Gastrocnemius medialis (tissue), 4 donors: ENCODE measurements at regions not wholly inside any gene's neighbourhood (a gene's known extent, or its start where the extent isn't known, plus 50 kb on each side); places are given as distances from the start of the nearest gene placed in this dataset.

Experiments
- ATAC-seq, 2 donors: fragments of 150-250 bp; one replicate each; pipeline ENCODE4 v1.9.1; 2016
- DNase-seq, 2 donors: peaks; one replicate each; pipeline ENCODE4 v3.0.0-alpha.2; 2019
- H3K27ac ChIP-seq, 4 donors: fragments of 200-600 bp; sonication (generic); 1 replicate in 1 of 4; 2 replicates in 3 of 4; pipeline ENCODE4 v1.5.1; 2016 to 2018; ENCODE audit warnings: mild to moderate bottlenecking in 2 of 4, moderate library complexity in 1 of 4
- H3K27me3 ChIP-seq, 3 donors: fragments of 200-600 bp; sonication (generic) in 2 of 3; 1 replicate in 1 of 3; 2 replicates in 2 of 3; pipeline versions ENCODE4 v1.5.1 to v1.6.0; 2016 to 2019; ENCODE audit warnings: mild to moderate bottlenecking in 1 of 3, moderate library complexity in 1 of 3
- H3K36me3 ChIP-seq, 2 donors: fragments of 200-600 bp; sonication (generic) in 1 of 2; one replicate each; pipeline ENCODE4 v1.5.1; 2017 to 2018
- H3K4me1 ChIP-seq, 2 donors: fragments of 200-600 bp; sonication (generic) in 1 of 2; one replicate each; pipeline ENCODE4 v1.5.1; 2016 to 2017; ENCODE audit warnings: mild to moderate bottlenecking in 2 of 2
- H3K4me3 ChIP-seq, 4 donors: fragments of 200-600 bp; sonication (generic) in 3 of 4; 1 replicate in 1 of 4; 2 replicates in 3 of 4; pipeline ENCODE4 v1.5.1; 2016 to 2019; ENCODE audit warnings: mild to moderate bottlenecking in 2 of 4
- H3K9me3 ChIP-seq, 3 donors: fragments of 200-600 bp; sonication (generic) in 2 of 3; 1 replicate in 1 of 3; 2 replicates in 2 of 3; pipeline ENCODE4 v1.5.1; 2016 to 2019
- CTCF ChIP-seq, 5 experiments: fragments of 450-650 bp in 3 of 5; fragments of 200-600 bp in 2 of 5; sonication (generic) in 2 of 5; IDR thresholded peaks in 4 of 5; conservative IDR thresholded peaks in 1 of 5; 1 replicate in 4 of 5; 2 replicates in 1 of 5; pipeline ENCODE4 v1.5.1; 2016 to 2019; ENCODE audit warnings: antibody characterized with exemption in 5 of 5, mild to moderate bottlenecking in 3 of 5, moderate library complexity in 3 of 5
- POLR2A ChIP-seq, 2 donors: fragments of 450-650 bp; IDR thresholded peaks; one replicate each; pipeline ENCODE4 v1.6.1; 2017; ENCODE audit warnings: antibody characterized with exemption in 2 of 2, mild to moderate bottlenecking in 2 of 2, moderate library complexity in 2 of 2
- in situ Hi-C, 4 donors: fragments of 200-750 bp; cut with MboI; loops; one replicate each; pipeline versions ENCODE4 v1.15.0 to v1.8.0; 2017; ENCODE audit warnings: low sequenced_read_pairs in 4 of 4
- intact Hi-C: fragments of 100-400 bp; cut with DNase I; formaldehyde crosslinking; loops from one replicate; pipeline ENCODE4 v1.15.1; 2023; ENCODE audit warnings: low total_unique reads

- Histone ChIP-seq H3K27me3 (no peaks in the 10 kb centered on the region), H3K4me1 (no peaks in the 10 kb centered on the region), H3K27ac (no peak overlapping the region), H3K9me3 (no peaks in the 10 kb centered on the region), H3K4me3 (no peak overlapping the region), H3K36me3 (no peaks in the 10 kb centered on the region)
- ATAC-seq (no peak), DNase-seq (no peak)
- TF ChIP-seq CTCF (IDR thresholded peaks at IDR 0.05 in 4 of 5, conservative IDR thresholded peaks at IDR 0.05 in 1 of 5) (no peak), POLR2A (IDR thresholded peaks at IDR 0.05) (no peak)
- in situ Hi-C loops, result no loop called here
- intact Hi-C loops, result no loop called here
Observed at GRCh38 chr15:98363955-98364354, 284.4 kb upstream of the IGF1R start.

- in situ Hi-C loops, result no loop called here
- DNase-seq, result no peak
- Histone ChIP-seq H3K27ac (no peak overlapping the region), H3K4me1 (no peaks in the 10 kb centered on the region), H3K36me3 (no peaks in the 10 kb centered on the region), H3K27me3 (no peaks in the 10 kb centered on the region), H3K9me3 (no peaks in the 10 kb centered on the region), H3K4me3 (no peak overlapping the region)
- intact Hi-C loops, result no loop called here
- TF ChIP-seq POLR2A (IDR thresholded peaks at IDR 0.05) (no peak), CTCF (IDR thresholded peaks at IDR 0.05 in 4 of 5, conservative IDR thresholded peaks at IDR 0.05 in 1 of 5) (no peak)
- ATAC-seq, result no peak
Observed at GRCh38 chr15:98369081-98369716, 279.1 kb upstream of the IGF1R start.

- no peak for ATAC-seq
Observed at GRCh38 chr15:98375513-98376340, 272.6 kb upstream of the IGF1R start.

GRCh38 chr15:98380721-98381120, 267.6 kb upstream of the IGF1R start:
- no peaks in the 10 kb centered on the region for H3K9me3 ChIP-seq
- TF ChIP-seq POLR2A (IDR thresholded peaks at IDR 0.05) (no peak), CTCF (IDR thresholded peaks at IDR 0.05 in 4 of 5, conservative IDR thresholded peaks at IDR 0.05 in 1 of 5) (no peak)
- no peak for DNase-seq
- in situ Hi-C loops, result no loop called here
- no peaks in the 10 kb centered on the region for H3K36me3 ChIP-seq
- intact Hi-C loops, result no loop called here
- H3K27me3 ChIP-seq, result peaks cover 0 to 3% (median 0%) of the 10 kb centered on the region in 3 donors
- H3K27ac ChIP-seq, result no peak overlapping the region
- no peak for ATAC-seq
- no peaks in the 10 kb centered on the region for H3K4me1 ChIP-seq
- H3K4me3 ChIP-seq, result no peak overlapping the region

More at GRCh38 chr15:98375513-98376340, 272.6 kb upstream of the IGF1R start:
- in situ Hi-C loops (no loop called here), intact Hi-C loops (no loop called here)
- no peak for DNase-seq
- TF ChIP-seq POLR2A (IDR thresholded peaks at IDR 0.05) (no peak), CTCF (IDR thresholded peaks at IDR 0.05 in 4 of 5, conservative IDR thresholded peaks at IDR 0.05 in 1 of 5) (no peak)
- Histone ChIP-seq H3K27me3 (no peaks in the 10 kb centered on the region), H3K4me1 (no peaks in the 10 kb centered on the region), H3K4me3 (no peak overlapping the region), H3K9me3 (no peaks in the 10 kb centered on the region), H3K36me3 (no peaks in the 10 kb centered on the region), H3K27ac (no peak overlapping the region)
